GM19035 (cell line): ENCODE measurements at regions not wholly inside any gene's neighbourhood (a gene's known extent, or its start where the extent isn't known, plus 50 kb on each side); places are given as distances from the start of the nearest gene placed in this dataset.

ENCODE experiments used
- ATAC-seq: cut with Tn5 transposase; IDR thresholded peaks from one replicate; pipeline ENCODE4 v1.9.1; 2021; ENCODE audit not compliant: unreplicated experiment

DNA sequence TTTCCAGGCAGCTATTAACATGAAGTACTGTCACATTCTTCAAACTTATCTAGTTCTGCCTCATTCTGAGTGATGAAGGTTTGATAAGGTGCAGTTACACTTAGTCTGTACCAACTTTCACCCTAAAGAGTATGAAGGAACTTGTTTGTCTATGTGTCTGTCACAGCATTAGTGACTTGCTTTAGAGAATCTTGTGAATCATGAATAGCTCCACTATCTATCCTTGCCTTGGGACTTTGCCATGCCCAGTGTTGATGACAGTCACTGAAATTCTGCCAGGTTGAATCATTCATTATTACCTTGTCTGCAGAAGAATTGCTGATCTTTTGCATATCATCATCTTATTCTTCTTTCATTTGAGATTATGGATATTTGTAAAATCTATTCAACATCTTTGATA is 50.9 kb upstream of the A1CF start:
- no peak for ATAC-seq

DNA sequence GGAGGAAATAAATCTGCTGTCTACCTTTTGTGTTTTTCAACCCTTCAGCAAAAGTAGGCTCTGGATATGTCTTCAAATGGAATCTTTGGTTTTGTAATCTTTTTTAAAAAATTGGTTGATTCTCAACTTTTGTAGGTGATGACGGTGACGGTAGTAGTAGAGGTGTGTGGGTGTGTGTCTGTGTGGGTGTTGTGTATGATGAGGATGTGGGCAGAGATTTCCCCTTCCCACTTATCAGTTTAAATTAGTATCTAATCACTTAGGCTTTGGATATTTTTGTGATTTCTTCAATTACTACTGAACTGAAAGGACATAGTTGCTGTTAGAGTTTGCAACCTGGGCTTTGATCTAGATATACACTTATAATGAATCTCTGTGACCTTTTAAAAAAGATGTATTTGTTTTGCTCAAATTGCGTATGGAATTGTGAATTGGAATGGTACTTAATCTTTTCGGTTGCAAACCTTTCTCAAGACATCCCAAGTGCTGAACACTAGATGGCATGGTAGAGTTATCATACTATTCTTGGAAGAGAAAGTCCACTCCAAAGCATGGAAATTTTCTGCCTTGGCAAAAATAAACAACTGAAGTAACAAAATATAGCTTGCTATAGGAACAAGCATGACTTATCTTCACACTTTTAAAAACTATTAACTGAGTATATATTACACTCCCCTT is 51.9 kb upstream of the A1CF start:
- ATAC-seq: no peak

DNA sequence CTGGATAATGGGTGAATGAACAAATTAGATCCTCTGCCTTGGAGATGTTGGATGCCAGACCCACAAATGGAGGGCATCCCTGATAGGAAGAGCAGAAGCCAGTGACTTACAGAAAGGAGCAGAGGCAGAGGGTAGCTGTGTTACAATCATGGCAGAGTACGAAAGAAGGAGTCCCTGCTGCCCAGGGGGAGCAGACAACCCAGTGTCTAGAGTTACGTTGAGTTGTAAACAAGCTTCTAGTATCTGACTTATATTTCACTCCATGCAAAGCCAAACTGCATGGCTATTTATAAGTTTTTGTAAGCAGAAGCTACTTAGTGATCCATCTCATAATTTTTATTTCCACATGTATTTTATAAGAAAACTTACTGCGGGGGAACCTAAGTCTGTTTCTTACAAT is 56.2 kb upstream of the A1CF start:
- no peak for ATAC-seq

DNA sequence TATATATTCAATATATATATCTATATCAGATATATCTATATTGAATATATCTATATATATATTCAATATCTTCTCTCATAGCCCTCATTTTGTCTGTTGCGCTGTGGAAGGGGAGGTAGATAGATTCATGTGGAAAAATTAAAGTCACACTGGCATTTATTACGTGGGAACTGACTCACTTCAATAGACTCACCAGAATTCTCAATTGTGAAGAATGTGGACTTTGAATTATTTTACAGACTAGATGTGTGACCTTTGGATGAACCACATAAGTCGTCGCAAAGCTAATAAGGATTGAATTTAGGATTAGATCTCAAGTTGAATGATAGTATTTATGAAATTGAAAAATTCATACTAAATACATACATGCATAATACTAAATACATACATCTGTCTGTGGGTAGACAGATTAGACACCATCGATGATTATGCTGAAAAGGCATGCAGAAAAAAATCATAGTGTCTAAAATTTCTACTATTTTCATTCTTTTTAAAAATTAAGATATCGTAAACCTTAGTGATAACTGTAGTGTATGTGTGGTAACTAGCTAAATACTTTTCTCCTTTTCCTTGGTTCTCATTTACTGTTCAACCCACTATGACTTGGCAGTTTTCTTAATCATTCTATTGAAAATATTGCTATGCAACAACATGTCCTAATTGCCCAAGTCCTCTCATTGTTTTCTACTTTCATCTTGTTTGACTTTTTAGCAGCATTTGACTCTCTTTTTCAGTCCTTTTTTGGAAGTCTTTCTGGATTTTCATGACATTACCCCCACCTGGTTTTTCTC is 61.8 kb upstream of the A1CF start:
- no peak for ATAC-seq

DNA sequence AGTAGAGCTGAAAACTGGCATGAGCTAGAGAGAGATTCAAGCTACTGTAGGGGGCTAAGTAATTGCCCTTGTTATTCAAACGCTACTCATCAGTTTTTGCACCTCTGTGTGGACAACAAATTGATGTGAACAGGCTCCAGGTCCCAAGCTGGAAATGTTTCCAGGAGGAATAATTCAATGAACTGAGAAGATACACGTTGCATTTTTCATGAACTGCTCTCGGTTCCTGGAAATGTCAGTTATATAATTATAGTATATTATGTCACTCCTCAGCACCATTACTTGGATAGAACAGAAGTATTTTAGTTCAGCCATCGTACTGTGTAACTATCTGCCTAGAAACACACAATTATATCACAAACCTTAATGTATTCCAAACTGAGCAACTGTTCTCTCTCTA is 65.9 kb upstream of the A1CF start:
- no peak for ATAC-seq

DNA sequence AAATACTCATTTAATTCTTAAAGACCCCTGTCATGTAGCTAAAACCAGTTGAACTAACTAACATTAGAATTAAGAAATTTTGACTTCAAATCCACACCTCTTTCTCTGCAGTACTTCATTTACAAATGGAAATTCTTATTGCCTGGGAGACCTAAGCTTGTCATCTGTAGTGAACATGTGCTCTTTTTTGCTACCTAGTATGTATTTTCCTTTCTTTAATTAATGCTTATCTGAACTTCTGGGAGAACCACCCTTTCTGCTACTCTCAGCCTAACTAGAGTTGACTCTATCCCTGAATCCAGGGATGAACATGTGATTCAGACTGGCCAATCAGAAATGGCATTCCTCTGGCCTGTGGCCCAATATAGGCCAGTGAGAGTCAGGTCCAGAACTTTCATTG is 75.9 kb upstream of the A1CF start:
- no peak for ATAC-seq

DNA sequence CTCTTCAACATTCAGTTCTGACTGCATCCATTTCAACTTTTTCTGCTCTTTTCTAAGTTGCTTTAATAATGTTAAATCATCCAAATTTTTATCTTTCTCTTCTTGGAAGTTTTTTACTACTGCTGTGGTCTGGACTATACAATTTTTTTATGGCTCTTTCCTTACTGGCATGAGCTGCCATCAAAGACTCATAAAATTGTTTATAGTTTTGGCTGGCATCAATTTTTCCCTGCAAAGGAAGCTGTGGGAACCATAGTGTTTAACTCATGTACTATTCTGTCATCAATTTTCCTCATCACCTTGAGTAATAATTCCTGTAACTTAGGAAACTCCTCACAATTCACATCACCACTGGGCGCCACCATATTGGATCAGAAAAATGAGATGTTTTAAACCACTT is 77.6 kb upstream of the A1CF start:
- ATAC-seq: no peak

DNA sequence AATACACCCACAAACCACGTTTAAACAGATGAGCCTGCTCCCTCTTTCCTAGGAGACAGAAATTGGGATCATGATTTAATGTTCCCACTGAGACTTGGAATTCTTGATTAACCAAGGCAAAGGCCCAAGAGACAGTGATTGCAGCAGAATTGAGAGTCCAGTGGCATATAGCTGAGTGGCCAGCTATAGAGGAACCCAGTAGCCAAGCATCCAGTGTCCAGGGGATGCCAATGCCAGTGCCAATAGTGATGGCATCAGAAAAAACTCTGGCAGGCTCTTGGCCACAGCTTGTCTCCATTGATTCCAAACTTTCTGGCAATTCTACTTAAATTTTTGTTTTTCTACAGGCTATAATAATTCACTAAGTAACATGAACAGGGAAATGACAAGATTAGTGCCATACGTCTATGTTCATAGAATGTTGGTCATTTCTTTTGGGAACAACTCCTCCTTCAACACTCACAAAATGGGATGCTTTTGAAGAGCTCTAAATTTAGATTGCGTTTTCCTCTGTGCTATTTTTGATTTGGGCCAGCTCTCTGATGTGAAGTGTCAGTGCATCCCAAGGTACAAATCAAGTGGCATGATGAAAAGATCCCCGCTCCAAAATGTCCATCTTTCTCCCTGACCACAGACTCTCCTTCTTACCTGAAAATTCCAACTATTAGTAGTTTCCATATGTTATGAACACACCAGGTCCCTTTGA is 83.1 kb upstream of the A1CF start:
- no peak for ATAC-seq

DNA sequence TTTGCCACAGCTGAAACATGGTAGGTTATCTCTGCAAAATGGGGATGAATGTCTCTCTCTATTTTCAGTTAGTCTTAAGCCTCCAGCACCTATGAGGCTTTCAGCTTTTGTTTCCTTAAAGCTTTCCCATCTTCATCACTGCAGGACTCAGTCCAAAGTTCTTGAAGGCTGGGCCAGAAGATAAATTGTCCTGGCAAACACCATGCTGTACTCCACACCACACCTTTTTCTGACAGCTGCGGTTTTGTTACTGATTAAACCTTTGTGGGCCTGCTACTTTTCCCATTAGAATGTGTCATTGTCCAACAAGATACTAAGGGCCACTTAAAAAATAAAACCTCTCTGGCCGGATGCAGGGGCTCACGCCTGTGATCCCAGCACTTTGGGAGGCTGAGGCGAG is 87.2 kb upstream of the A1CF start:
- ATAC-seq: no peak

DNA sequence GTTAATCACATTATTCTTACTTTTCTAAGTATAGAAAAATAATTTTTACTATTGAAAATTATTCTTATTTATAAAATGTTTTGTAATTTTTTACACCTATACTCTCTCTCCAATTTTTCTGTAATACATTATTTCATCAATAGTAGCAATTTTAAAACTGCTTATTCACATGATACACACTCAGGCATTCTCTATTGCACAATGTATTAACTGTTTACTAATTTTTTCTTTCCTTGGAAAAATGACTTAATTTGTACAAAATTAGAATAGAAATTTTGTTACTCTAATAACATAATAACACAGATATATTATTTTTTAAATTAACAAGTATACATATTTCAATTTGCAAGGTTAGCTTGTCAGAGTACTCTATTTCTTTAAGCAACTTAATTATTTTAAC is 92.9 kb upstream of the PRKG1 start:
- ATAC-seq: no peak

DNA sequence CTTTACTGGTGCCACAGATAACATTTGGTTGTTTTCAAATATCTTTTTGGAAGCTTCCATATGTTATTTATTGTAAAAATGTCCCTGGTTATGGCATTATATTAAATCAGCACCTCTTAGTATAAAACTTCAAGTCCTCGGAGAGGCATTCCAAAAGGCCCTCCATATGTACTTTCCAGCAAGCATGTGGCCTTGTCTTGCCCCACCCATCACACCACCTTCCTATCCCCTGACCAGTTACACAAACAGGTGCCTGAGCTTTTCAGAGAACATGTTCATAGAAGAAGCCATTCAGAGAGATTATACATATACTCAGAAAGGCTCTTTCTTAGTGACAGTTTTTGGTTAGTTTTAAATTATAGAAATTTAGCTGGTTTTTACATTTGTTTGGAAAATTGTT is 92.4 kb upstream of the PRKG1 start:
- ATAC-seq: no peak

DNA sequence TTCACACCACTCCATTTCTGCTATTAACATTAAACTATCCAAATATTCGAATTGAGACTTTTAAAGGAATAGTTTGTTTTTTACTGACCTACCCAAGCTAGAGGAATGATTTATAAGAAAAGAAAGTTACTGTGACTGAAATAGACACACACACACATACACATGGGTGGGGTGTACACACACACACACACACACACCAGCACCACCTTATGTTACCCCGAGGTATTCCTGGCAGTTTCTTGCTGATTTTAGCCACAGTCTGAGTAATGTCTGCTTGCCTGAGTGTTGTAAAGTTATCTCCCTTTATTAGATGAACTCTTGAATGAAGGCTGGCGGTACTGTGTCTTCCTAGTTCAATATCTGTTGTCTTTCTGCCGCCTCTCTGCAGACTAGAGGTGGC is 91.3 kb upstream of the PRKG1 start:
- ATAC-seq: no peak

DNA sequence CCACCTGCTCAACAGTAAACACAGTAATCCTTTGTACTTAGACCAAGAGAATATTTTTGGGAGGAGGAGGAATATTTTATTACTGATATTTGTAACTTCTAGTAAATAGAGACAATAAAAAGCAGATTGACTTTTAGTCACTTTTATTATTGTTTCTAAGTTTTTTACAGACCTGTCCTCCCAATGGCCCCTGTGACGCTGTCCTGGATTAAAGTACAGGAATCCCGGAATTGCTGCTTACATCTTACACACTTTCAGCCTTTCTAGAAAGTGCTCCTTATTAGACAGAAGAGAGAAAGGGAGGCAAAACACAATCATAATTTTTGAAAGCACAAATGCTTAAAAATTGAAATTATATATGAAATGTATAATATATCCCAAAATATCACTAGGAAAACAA is 86.4 kb upstream of the PRKG1 start:
- no peak for ATAC-seq

DNA sequence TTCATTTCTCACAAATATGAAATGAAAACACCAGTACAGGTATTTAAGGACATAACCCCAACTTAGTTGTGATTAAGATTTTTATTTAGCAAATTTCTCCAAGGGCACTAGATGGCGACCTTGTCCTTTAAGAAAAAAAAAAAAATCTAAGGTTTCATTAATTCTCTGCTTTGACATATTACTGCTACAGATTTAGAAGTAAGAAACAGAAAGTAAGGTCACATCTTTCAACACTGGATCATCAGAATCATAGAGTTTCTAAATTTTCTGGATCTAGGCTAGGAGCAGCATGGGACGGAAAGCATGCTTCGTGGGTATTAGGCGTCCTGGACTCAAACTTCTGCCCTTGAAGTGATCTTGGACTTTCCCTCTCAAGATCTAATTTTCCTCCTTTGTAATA is 85.5 kb upstream of the PRKG1 start:
- no peak for ATAC-seq

DNA sequence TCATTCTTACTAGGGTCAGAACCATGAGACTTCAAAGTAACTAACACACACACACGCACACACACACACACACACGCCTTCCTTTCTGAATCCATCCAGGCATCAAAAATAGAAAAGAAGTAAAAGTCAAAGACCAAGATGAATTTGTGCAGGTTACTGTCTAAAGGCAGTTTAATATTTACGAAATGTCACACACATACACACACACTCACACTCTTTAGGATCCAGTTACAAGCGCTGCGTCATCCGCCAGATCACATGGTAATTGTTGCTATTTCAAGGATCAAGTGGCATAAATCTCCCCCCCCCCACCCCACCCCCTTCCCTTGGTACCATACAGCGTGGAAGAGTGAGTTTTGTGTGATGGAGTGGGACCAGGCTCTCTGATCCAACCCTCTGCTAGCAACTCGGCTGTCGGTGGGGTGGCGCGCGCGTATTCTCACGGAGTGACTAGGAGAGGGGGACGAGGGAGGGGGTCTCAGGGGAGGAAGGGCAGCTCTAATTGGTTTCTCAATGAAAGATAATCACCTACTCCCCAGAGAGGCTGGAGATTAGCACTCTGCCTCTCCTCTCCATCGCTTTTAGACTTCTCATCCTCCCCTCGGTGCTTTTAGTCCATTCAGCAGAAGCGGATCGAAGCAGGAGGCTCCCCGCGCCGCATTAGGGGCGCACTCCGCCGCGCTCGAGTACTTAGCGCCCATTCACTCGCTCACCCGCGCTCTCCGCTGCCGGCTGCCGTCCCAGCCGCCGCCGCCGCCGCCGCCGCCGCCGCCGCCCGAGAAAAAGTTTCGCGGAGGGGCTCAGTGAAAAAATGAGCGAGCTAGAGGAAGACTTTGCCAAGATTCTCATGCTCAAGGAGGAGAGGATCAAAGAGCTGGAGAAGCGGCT is 83.5 kb upstream of the PRKG1 start:
- no peak for ATAC-seq

DNA sequence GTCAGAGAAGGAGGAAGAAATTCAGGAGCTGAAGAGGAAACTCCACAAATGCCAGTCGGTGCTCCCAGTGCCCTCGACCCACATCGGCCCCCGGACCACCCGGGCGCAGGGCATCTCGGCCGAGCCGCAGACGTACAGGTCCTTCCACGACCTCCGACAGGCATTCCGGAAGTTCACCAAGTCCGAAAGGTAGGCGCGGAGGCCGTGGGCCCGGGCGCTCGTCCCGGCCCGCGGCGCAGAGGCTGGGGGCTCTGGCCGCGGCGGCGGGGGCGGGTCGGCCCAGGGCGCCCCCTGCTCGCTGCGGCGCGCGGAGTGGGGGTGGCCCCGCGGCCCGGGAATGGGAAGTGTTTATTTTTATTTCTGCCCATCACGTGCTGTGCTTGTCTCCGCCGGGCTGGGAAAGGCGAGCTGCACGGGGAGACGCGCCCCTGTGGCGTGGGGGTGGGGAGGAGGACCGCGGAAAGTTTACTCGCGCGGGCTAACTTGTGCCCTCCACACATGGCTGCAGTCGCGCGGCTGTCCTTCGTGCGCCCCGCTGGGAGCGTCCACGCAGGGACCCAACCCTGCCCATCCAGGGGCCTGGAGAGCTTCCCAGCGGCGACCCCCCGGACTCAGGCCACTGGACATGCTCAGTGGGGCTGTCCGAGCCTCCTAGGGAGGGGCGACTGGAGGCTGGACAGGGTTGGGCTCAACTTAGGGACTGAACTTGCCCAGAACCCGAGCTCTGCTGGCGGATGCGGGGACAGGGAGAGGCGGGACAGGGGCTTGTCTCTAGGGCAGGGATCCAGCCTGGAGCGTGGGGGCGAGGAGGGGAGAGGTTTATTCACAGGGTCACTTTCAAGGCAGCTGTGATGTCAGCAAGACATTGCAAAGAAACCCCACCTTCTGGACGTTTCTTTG is 82.6 kb upstream of the PRKG1 start:
- no peak for ATAC-seq

DNA sequence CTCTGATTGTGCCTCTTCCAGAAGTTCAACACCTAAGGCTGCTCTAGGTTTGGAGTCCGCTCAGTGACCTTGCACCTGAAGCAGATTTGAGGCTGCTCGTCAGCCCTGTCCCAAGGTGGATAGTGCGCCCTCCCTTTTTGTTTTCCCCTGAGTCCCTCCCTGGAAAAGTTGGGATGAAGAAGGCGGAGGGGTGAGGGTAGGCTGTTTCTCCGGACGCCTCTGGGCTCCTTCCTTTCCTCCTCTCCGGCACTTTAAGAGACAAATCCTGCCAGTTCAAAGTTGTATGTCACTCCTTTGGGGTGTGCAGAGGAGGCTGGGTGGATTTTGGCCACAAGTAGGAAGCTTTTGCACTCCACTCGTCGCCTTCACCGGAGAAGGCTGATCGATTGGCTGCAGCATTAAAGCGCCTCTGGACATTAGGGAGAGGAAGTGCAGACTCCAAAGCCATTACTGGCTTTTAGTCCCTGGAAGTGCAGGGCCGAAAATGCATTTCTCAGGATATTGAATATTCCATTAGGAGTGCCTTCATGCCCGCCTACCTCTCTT is 81.9 kb upstream of the PRKG1 start:
- no peak for ATAC-seq

DNA sequence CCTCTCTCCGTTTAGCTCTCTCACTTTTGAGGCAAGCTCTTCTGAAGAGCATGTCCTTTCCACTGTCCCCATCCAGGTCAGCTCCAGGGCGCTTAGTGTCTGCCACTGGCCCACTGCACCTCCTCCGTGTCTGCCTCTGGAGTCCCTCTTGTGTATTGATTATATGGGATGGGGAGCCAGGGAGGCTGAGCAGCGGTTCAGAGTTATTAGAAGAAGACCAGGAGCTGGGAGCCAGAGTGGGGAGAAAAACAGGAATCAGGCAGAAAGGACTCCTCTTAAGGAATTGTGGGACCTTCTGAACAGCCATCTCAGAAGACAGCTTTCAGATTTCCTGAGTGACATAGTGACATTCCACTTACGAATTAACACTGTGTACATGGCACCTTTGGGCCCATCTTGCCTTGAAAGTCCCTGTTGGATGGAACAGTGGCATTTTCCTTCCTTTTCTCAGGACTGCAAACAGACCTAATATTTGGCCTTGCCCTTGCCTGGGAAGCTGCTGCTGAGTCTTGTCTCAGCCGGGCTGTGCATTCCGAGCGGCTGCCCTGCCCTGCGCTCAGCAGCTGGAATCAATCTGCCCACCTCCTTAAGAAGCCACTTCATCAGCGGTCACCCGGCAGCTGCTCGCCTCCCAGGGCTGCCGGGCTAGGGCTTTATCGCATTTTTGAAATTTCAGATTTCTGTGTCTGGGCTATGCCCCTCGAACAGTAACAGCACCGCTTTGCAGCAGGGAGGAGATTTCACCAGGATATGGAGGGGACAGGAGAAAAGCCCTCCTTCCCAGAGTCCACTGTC is 81.1 kb upstream of the PRKG1 start:
- ATAC-seq: no peak

DNA sequence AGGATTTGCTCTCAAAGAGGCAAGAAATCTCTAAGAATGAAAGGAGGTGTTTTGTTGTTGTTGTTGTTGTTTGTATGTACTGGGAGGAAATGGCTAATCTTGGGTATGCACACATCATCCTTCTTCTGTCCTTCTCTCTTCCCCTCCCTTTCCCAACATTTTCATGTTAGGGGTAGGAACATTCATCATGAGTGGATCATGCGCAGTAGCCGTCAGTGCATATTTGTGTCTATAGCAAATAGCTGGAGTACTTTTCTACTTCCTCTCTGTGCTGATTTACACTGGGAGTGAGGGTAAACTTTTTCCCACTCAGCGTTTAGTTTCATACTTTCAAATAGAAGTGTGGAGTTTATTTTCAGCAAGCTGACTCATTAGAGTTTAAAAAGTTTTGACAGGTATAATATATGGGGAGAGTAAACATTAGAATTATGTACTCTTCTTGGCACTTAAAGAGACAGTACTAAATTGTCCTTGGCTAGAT is 80.5 kb upstream of the PRKG1 start:
- no peak for ATAC-seq
